ENCODE measurements at regions not wholly inside any gene's neighbourhood (a gene's known extent, or its start where the extent isn't known, plus 50 kb on each side); places are given as distances from the start of the nearest gene placed in this dataset.
A peak's percentile ranks its signal among the peaks of the same experiment; 100 is the strongest.

DNA sequence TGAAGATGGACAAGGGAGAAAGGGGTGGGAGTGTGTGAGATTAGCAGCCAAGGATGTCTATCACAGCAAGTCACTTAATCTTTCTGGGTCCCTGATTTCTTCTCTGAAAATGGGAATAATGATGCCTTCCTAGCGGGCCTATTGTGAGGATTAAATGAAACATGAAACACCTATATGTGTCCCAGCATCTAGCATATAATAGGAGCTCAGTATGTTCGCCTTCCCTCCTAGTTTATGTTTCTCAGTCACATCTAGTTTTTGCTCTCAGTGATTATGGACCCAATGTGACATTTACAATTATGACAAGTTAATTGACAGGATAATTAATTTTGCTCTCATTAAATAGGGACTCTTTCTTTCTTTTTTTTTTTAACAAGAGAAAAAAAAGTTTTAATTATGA is 252.9 kb downstream of the SNX13 start:
- TF ChIP-seq, protein P1, sequence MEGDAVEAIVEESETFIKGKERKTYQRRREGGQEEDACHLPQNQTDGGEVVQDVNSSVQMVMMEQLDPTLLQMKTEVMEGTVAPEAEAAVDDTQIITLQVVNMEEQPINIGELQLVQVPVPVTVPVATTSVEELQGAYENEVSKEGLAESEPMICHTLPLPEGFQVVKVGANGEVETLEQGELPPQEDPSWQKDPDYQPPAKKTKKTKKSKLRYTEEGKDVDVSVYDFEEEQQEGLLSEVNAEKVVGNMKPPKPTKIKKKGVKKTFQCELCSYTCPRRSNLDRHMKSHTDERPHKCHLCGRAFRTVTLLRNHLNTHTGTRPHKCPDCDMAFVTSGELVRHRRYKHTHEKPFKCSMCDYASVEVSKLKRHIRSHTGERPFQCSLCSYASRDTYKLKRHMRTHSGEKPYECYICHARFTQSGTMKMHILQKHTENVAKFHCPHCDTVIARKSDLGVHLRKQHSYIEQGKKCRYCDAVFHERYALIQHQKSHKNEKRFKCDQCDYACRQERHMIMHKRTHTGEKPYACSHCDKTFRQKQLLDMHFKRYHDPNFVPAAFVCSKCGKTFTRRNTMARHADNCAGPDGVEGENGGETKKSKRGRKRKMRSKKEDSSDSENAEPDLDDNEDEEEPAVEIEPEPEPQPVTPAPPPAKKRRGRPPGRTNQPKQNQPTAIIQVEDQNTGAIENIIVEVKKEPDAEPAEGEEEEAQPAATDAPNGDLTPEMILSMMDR (IDR thresholded peaks at IDR 0.05; ENCODE audit: low read length, missing control alignments): no peak
- no peak overlapping the region for H3K4me3 ChIP-seq (replicated peaks; ENCODE audit: low read depth, low read length)

DNA sequence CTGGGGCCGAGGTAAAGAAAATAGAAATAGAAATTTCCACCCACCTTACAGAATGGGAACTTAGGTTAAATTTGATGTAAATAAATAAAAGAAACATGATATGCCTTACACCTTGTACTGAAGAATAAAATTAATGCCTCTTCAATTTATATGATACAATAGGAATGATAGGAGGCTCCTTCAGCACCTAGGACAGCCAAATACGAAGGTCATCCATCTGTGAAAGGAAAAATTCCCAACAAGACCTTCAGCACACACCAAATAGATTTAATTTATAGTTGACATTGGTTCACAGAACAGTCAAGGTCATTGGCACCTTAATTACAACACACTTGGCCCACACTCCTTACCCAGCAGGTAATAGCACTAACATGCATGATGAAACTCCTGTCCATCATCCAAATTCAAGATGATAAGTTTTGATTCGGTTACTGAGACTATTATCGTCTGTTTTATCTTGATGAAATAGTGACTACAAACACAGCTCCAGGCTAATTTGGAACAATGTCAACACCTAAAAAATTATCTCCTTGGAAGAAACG is 250.9 kb downstream of the SNX13 start:
- TF ChIP-seq, protein P1 (IDR thresholded peaks at IDR 0.05; ENCODE audit: low read length, missing control alignments): no peak
- DNase-seq (ENCODE audit: low read depth): no peak
- no peak overlapping the region for H3K4me3 ChIP-seq (replicated peaks; ENCODE audit: low read depth, low read length)

More for the DNA sequence above, 252.9 kb downstream of the SNX13 start:
- no peak for DNase-seq (ENCODE audit: low read depth)

DNA sequence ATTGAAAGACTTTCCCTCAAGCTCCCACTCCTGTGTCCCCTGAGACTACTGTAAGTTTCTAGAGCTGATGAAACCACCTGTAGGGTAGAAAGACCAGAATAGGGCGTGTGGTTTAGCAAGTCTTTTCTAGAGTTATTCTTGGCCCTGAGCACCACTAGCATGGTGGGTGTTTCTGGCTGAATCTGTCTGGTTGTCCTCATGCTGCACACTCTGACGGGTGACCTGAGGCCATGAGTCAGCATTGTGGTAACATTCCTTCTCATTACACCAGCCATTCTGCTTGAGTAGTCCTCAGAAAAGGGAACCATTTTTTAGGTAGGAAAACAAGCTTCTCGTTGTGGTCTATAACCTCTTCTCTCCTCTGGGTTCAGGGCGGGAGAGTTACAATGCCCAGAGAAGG is 250.3 kb downstream of the SNX13 start:
- DNase-seq (ENCODE audit: low read depth): peak; percentile 89
- TF ChIP-seq, protein P1 (IDR thresholded peaks at IDR 0.05; ENCODE audit: low read length, missing control alignments): no peak
- no peak overlapping the region for H3K4me3 ChIP-seq (replicated peaks; ENCODE audit: low read depth, low read length)

DNA sequence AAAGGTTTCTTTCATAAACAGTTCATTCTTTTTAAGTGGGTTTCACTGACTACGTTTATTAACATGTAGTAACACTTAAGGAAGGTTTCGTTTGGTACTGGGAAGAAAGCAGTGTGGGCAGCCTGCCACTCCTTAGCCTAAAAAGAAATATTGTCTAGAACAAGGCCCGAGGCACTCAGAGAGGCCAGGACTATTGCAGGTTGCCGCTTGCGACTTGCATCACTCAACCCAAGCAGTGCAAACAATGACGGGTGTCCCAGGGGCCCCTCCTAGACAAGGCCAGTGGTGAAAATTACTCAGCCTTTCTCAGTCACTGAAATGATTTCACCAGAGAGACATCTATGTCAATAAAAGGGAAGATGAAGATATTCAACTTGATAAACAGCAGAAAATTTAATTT is 243.9 kb downstream of the SNX13 start:
- peak; percentile 74 for DNase-seq (ENCODE audit: low read depth)
- TF ChIP-seq, protein P1 (IDR thresholded peaks at IDR 0.05; ENCODE audit: low read length, missing control alignments): no peak
- no peak overlapping the region for H3K4me3 ChIP-seq (replicated peaks; ENCODE audit: low read depth, low read length)

DNA sequence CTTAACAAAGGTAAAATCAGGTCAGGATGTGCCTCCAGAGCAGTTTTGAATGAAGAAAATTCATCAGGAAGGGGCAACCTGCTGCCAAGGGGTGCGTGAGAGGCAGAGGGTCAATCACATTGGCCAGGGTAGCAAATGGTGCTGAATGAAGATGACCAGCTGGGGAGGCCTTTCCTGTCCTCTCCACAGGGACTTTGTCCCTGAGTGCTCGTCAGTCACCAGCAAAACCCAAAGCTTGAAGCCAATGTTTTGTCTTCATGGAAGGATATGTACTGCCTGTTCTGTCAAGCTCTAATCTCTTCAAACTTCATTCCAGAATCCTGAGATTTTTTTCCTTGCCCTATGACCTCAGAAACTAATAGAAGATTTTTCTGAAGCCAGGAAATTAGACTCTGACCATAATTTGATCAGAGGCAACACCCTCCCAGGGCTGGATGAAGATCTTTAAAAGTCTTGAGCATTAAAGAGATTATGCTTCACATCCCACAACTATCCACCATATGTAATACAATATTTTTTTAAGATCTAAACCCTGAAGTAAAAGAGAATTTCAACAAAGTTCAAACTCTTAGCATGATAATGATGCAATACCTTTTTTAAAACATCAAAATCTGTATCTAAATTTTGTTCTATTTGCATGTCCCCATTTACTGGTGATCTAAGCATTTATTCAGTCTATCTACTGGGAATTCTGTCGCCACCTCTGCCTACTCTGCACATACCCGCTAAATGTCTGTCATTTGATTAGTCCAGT is 243.0 kb downstream of the SNX13 start:
- TF ChIP-seq, protein P1 (IDR thresholded peaks at IDR 0.05; ENCODE audit: low read length, missing control alignments): no peak
- no peak for DNase-seq (ENCODE audit: low read depth)
- no peak overlapping the region for H3K4me3 ChIP-seq (replicated peaks; ENCODE audit: low read depth, low read length)

DNA sequence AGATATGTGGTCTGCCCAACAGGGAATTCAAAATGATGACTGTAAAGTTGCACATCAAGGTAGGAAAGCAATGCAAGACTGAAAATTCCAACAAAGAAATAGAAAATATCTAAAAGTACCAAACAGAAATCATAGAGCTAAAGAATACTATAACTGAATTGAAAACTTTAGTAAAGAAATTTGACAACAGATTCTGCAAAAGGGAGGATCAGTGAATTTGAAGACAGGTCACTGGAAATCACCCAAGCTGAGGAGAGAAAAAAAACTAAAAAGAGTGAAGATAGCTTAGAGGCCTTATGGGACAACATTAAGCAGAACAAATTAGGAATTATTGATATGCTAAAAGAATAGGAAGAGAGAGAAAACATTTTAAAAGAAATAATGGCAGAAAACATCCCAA is 240.6 kb downstream of the SNX13 start:
- DNase-seq (ENCODE audit: low read depth): no peak
- TF ChIP-seq, protein P1 (IDR thresholded peaks at IDR 0.05; ENCODE audit: low read length, missing control alignments): no peak
- no peak overlapping the region for H3K4me3 ChIP-seq (replicated peaks; ENCODE audit: low read depth, low read length)

DNA sequence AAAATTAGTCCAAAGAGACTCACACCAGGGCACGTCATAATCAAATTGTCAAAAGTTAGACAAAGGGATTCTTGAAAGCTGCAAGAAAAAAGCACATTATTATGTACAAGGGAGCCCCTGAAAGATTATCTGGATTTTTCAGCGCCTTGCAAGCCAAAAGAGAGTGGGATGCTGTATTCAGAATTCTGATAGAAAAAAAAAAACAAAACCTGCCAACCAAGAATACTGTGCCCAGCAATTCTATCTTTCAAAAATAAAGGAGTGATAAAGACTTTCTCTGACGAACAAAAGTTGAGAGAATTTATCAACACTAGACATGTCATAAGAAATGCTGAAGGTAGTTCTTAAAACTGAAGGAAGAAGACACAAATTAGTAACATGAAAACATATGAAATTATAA is 240.2 kb downstream of the SNX13 start:
- DNase-seq (ENCODE audit: low read depth): no peak
- H3K4me3 ChIP-seq (replicated peaks; ENCODE audit: low read depth, low read length): no peak overlapping the region
- TF ChIP-seq, protein P1 (IDR thresholded peaks at IDR 0.05; ENCODE audit: low read length, missing control alignments): no peak
